HG02642 (cell line): ENCODE measurements at regions not wholly inside any gene's neighbourhood (a gene's known extent, or its start where the extent isn't known, plus 50 kb on each side); places are given as distances from the start of the nearest gene placed in this dataset.
A peak's percentile ranks its signal among the peaks of the same experiment; 100 is the strongest.

Experiments
- ATAC-seq: cut with Tn5 transposase; IDR thresholded peaks from one replicate; pipeline ENCODE4 v1.9.1; 2021; ENCODE audit warnings: mild to moderate bottlenecking; ENCODE audit not compliant: unreplicated experiment, poor library complexity

- no peak for ATAC-seq
These were observed 88.5 kb upstream of the SOD1 start for GRCh38 chr21:31570824-31571566.

GRCh38 chr21:31566611-31567010, 92.9 kb upstream of the SOD1 start:
- ATAC-seq = no peak

- ATAC-seq = no peak
These were observed 93.4 kb upstream of the SOD1 start for GRCh38 chr21:31566064-31566463.

- no peak for ATAC-seq
These were observed 95.1 kb upstream of the SOD1 start for GRCh38 chr21:31564439-31564838.

- ATAC-seq = no peak
These were observed 99.0 kb upstream of the SOD1 start for GRCh38 chr21:31560479-31560878.

- peak; percentile 76 for ATAC-seq
These were observed 99.9 kb upstream of the SOD1 start for GRCh38 chr21:31559368-31560119.

- ATAC-seq = peak; percentile 86
These were observed 100.5 kb upstream of the SOD1 start for GRCh38 chr21:31558962-31559367.

- no peak for ATAC-seq
These were observed 101.1 kb upstream of the SOD1 start for GRCh38 chr21:31558189-31558961.

GRCh38 chr21:31557421-31558188, 101.9 kb upstream of the SOD1 start:
- ATAC-seq = no peak

- ATAC-seq = no peak
These were observed 102.8 kb upstream of the SOD1 start for GRCh38 chr21:31556662-31557061.

GRCh38 chr21:31555741-31556191, 103.7 kb upstream of the SOD1 start:
- ATAC-seq = no peak

- peak; percentile 61 for ATAC-seq
These were observed 104.9 kb upstream of the SOD1 start for GRCh38 chr21:31554511-31555022.

GRCh38 chr21:31553926-31554325, 105.6 kb upstream of the SOD1 start:
- ATAC-seq = no peak

GRCh38 chr21:31553461-31553860, 106.0 kb upstream of the SOD1 start:
- ATAC-seq = no peak

- no peak for ATAC-seq
These were observed 106.7 kb upstream of the SOD1 start for GRCh38 chr21:31552826-31553225.

GRCh38 chr21:31550070-31550469, 109.4 kb upstream of the SOD1 start:
- ATAC-seq = no peak

- ATAC-seq = no peak
These were observed 110.8 kb upstream of the SOD1 start for GRCh38 chr21:31548688-31549087.

- ATAC-seq = no peak
These were observed 112.9 kb upstream of the SOD1 start for GRCh38 chr21:31546443-31547170.

- no peak for ATAC-seq
These were observed 114.5 kb upstream of the SOD1 start for GRCh38 chr21:31545036-31545435.
